Gastrocnemius medialis (tissue), 4 donors: ENCODE measurements at regions not wholly inside any gene's neighbourhood (a gene's known extent, or its start where the extent isn't known, plus 50 kb on each side); places are given as distances from the start of the nearest gene placed in this dataset.

Experiments used
- ATAC-seq, 2 donors: fragments of 150-250 bp; one replicate each; pipeline ENCODE4 v1.9.1; 2016
- DNase-seq, 2 donors: peaks; one replicate each; pipeline ENCODE4 v3.0.0-alpha.2; 2019
- H3K27ac ChIP-seq, 4 donors: fragments of 200-600 bp; sonication (generic); 1 replicate in 1 of 4; 2 replicates in 3 of 4; pipeline ENCODE4 v1.5.1; 2016 to 2018; ENCODE audit warnings: mild to moderate bottlenecking in 2 of 4, moderate library complexity in 1 of 4
- H3K27me3 ChIP-seq, 3 donors: fragments of 200-600 bp; sonication (generic) in 2 of 3; 1 replicate in 1 of 3; 2 replicates in 2 of 3; pipeline versions ENCODE4 v1.5.1 to v1.6.0; 2016 to 2019; ENCODE audit warnings: mild to moderate bottlenecking in 1 of 3, moderate library complexity in 1 of 3
- H3K36me3 ChIP-seq, 2 donors: fragments of 200-600 bp; sonication (generic) in 1 of 2; one replicate each; pipeline ENCODE4 v1.5.1; 2017 to 2018
- H3K4me1 ChIP-seq, 2 donors: fragments of 200-600 bp; sonication (generic) in 1 of 2; one replicate each; pipeline ENCODE4 v1.5.1; 2016 to 2017; ENCODE audit warnings: mild to moderate bottlenecking in 2 of 2
- H3K4me3 ChIP-seq, 4 donors: fragments of 200-600 bp; sonication (generic) in 3 of 4; 1 replicate in 1 of 4; 2 replicates in 3 of 4; pipeline ENCODE4 v1.5.1; 2016 to 2019; ENCODE audit warnings: mild to moderate bottlenecking in 2 of 4
- H3K9me3 ChIP-seq, 3 donors: fragments of 200-600 bp; sonication (generic) in 2 of 3; 1 replicate in 1 of 3; 2 replicates in 2 of 3; pipeline ENCODE4 v1.5.1; 2016 to 2019
- POLR2A ChIP-seq, 2 donors: fragments of 450-650 bp; IDR thresholded peaks; one replicate each; pipeline ENCODE4 v1.6.1; 2017; ENCODE audit warnings: antibody characterized with exemption in 2 of 2, mild to moderate bottlenecking in 2 of 2, moderate library complexity in 2 of 2
- in situ Hi-C, 4 donors: fragments of 200-750 bp; cut with MboI; loops; one replicate each; pipeline versions ENCODE4 v1.15.0 to v1.8.0; 2017; ENCODE audit warnings: low sequenced_read_pairs in 4 of 4
- intact Hi-C: fragments of 100-400 bp; cut with DNase I; formaldehyde crosslinking; loops from one replicate; pipeline ENCODE4 v1.15.1; 2023; ENCODE audit warnings: low total_unique reads
- TF ChIP-seq, protein P1 (sequence below), 5 experiments: fragments of 450-650 bp in 3 of 5; fragments of 200-600 bp in 2 of 5; sonication (generic) in 2 of 5; IDR thresholded peaks in 4 of 5; conservative IDR thresholded peaks in 1 of 5; 1 replicate in 4 of 5; 2 replicates in 1 of 5; pipeline ENCODE4 v1.5.1; 2016 to 2019; ENCODE audit warnings: antibody characterized with exemption in 5 of 5, mild to moderate bottlenecking in 3 of 5, moderate library complexity in 3 of 5

- DNase-seq, result no peak
- TF ChIP-seq POLR2A (IDR thresholded peaks at IDR 0.05), result no peak
- TF ChIP-seq, protein P1, sequence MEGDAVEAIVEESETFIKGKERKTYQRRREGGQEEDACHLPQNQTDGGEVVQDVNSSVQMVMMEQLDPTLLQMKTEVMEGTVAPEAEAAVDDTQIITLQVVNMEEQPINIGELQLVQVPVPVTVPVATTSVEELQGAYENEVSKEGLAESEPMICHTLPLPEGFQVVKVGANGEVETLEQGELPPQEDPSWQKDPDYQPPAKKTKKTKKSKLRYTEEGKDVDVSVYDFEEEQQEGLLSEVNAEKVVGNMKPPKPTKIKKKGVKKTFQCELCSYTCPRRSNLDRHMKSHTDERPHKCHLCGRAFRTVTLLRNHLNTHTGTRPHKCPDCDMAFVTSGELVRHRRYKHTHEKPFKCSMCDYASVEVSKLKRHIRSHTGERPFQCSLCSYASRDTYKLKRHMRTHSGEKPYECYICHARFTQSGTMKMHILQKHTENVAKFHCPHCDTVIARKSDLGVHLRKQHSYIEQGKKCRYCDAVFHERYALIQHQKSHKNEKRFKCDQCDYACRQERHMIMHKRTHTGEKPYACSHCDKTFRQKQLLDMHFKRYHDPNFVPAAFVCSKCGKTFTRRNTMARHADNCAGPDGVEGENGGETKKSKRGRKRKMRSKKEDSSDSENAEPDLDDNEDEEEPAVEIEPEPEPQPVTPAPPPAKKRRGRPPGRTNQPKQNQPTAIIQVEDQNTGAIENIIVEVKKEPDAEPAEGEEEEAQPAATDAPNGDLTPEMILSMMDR (IDR thresholded peaks at IDR 0.05 in 4 of 5, conservative IDR thresholded peaks at IDR 0.05 in 1 of 5), result no peak
- Histone ChIP-seq H3K36me3 (no peaks in the 10 kb centered on the region), H3K4me3 (no peak overlapping the region), H3K4me1 (no peaks in the 10 kb centered on the region), H3K9me3 (no peaks in the 10 kb centered on the region), H3K27me3 (no peaks in the 10 kb centered on the region), H3K27ac (no peak overlapping the region)
- no peak for ATAC-seq
- in situ Hi-C loops (no loop called here), intact Hi-C loops (no loop called here)
Measured at GRCh38 chr11:25777343-25777742, 554.6 kb upstream of the ANO3 start.

GRCh38 chr11:25779033-25779432 lies 552.9 kb upstream of the ANO3 start:
- H3K27me3 ChIP-seq, result no peaks in the 10 kb centered on the region
- DNase-seq (no peak), ATAC-seq (no peak)
- H3K4me3 ChIP-seq, result no peak overlapping the region
- no peaks in the 10 kb centered on the region for H3K36me3 ChIP-seq
- no peaks in the 10 kb centered on the region for H3K4me1 ChIP-seq
- TF ChIP-seq, protein P1 (IDR thresholded peaks at IDR 0.05 in 4 of 5, conservative IDR thresholded peaks at IDR 0.05 in 1 of 5), result no peak
- TF ChIP-seq POLR2A (IDR thresholded peaks at IDR 0.05), result no peak
- in situ Hi-C loops, result no loop called here
- intact Hi-C loops, result no loop called here
- no peaks in the 10 kb centered on the region for H3K9me3 ChIP-seq
- no peak overlapping the region for H3K27ac ChIP-seq

- intact Hi-C loops, result no loop called here
- no peaks in the 10 kb centered on the region for H3K36me3 ChIP-seq
- H3K27ac ChIP-seq, result no peak overlapping the region
- in situ Hi-C loops, result no loop called here
- ATAC-seq (no peak), DNase-seq (no peak)
- H3K9me3 ChIP-seq, result no peaks in the 10 kb centered on the region
- no peak overlapping the region for H3K4me3 ChIP-seq
- TF ChIP-seq, protein P1 (IDR thresholded peaks at IDR 0.05 in 4 of 5, conservative IDR thresholded peaks at IDR 0.05 in 1 of 5), result no peak
- TF ChIP-seq POLR2A (IDR thresholded peaks at IDR 0.05), result no peak
- H3K4me1 ChIP-seq, result no peaks in the 10 kb centered on the region
- H3K27me3 ChIP-seq, result no peaks in the 10 kb centered on the region
Measured at GRCh38 chr11:25787416-25787815, 544.5 kb upstream of the ANO3 start.

- intact Hi-C loops, result no loop called here
Measured at GRCh38 chr11:25790396-25790795, 541.5 kb upstream of the ANO3 start.

GRCh38 chr11:25793637-25794036 lies 538.3 kb upstream of the ANO3 start:
- Histone ChIP-seq H3K4me3 (no peak overlapping the region), H3K27me3 (no peaks in the 10 kb centered on the region), H3K4me1 (no peaks in the 10 kb centered on the region), H3K36me3 (no peaks in the 10 kb centered on the region), H3K27ac (no peak overlapping the region), H3K9me3 (no peaks in the 10 kb centered on the region)
- ATAC-seq (no peak), DNase-seq (no peak)
- intact Hi-C loops (no loop called here), in situ Hi-C loops (no loop called here)
- TF ChIP-seq, protein P1 (IDR thresholded peaks at IDR 0.05 in 4 of 5, conservative IDR thresholded peaks at IDR 0.05 in 1 of 5), result no peak
- no peak for TF ChIP-seq POLR2A (IDR thresholded peaks at IDR 0.05)

More at GRCh38 chr11:25790396-25790795, 541.5 kb upstream of the ANO3 start:
- Histone ChIP-seq H3K4me3 (no peak overlapping the region), H3K27ac (no peak overlapping the region), H3K27me3 (no peaks in the 10 kb centered on the region), H3K4me1 (no peaks in the 10 kb centered on the region), H3K9me3 (no peaks in the 10 kb centered on the region), H3K36me3 (no peaks in the 10 kb centered on the region)
- DNase-seq (no peak), ATAC-seq (no peak)
- no peak for TF ChIP-seq POLR2A (IDR thresholded peaks at IDR 0.05)
- TF ChIP-seq, protein P1 (IDR thresholded peaks at IDR 0.05 in 4 of 5, conservative IDR thresholded peaks at IDR 0.05 in 1 of 5), result no peak
- in situ Hi-C loops, result no loop called here
